Loucy (cell line): ENCODE measurements at regions not wholly inside any gene's neighbourhood (a gene's known extent, or its start where the extent isn't known, plus 50 kb on each side); places are given as distances from the start of the nearest gene placed in this dataset.

Experiments
- H2AFZ ChIP-seq: fragments of 200-600 bp; sonication (generic); 2 replicates; pipeline ENCODE4 v1.6.0; 2016; ENCODE audit warnings: antibody characterized with exemption, mild to moderate bottlenecking, low read length, moderate library complexity
- H3F3A ChIP-seq: fragments of 200-600 bp; 2 replicates; pipeline ENCODE4 v1.6.0; 2016; ENCODE audit warnings: antibody characterized with exemption, low read depth, mild to moderate bottlenecking
- H3K27me3 ChIP-seq: fragments of 200-600 bp; sonication (generic); 2 replicates; pipeline ENCODE4 v1.6.1; 2014; ENCODE audit warnings: low read length, mild to moderate bottlenecking; ENCODE audit not compliant: insufficient read depth, poor library complexity, severe bottlenecking
- H3K36me3 ChIP-seq: fragments of 200-600 bp; sonication (generic); 2 replicates; pipeline ENCODE4 v1.6.1; 2016; ENCODE audit warnings: low read length; ENCODE audit not compliant: insufficient read depth
- H3K4me1 ChIP-seq: fragments of 200-600 bp; sonication (generic); 2 replicates; pipeline ENCODE4 v1.5.1; 2014; ENCODE audit warnings: low read length, mild to moderate bottlenecking; ENCODE audit not compliant: insufficient read depth, poor library complexity, severe bottlenecking
- H3K4me2 ChIP-seq: fragments of 200-600 bp; sonication (generic); 2 replicates; pipeline ENCODE4 v1.6.0; 2014; ENCODE audit warnings: antibody characterized with exemption, low read length, low read depth, mild to moderate bottlenecking; ENCODE audit not compliant: poor library complexity, severe bottlenecking
- H3K4me3 ChIP-seq: fragments of 200-600 bp; sonication (generic); 2 replicates; pipeline ENCODE4 v1.5.1; 2014; ENCODE audit warnings: low read length, mild to moderate bottlenecking, mixed read lengths; ENCODE audit not compliant: poor library complexity, severe bottlenecking
- H3K79me2 ChIP-seq: fragments of 200-600 bp; sonication (generic); 2 replicates; pipeline ENCODE4 v1.6.1; 2014; ENCODE audit warnings: low read length; ENCODE audit not compliant: insufficient read depth
- H3K9ac ChIP-seq: fragments of 200-600 bp; sonication (generic); 2 replicates; pipeline ENCODE4 v1.6.0; 2014; ENCODE audit warnings: mild to moderate bottlenecking, low read depth, low read length, moderate library complexity; ENCODE audit not compliant: poor library complexity, severe bottlenecking
- H3K9me2 ChIP-seq: fragments of 200-600 bp; sonication (generic); replicated peaks from 2 replicates; pipeline ENCODE4 v1.6.1; 2016; ENCODE audit warnings: low read depth, low read length, mixed read lengths
- H3K9me3 ChIP-seq: fragments of 200-600 bp; sonication (generic); 2 replicates; pipeline ENCODE4 v1.6.1; 2014; ENCODE audit warnings: mild to moderate bottlenecking, antibody characterized with exemption, low read length, low read depth; ENCODE audit not compliant: insufficient read depth
- H4K20me1 ChIP-seq: fragments of 200-600 bp; sonication (generic); 2 replicates; pipeline ENCODE4 v1.6.0; 2014; ENCODE audit warnings: antibody characterized with exemption, low read length, mild to moderate bottlenecking; ENCODE audit not compliant: insufficient read depth, poor library complexity, severe bottlenecking
- CTCF ChIP-seq: fragments of 200-600 bp; sonication (generic); conservative IDR thresholded peaks from 2 replicates; pipeline ENCODE4 v1.5.1; 2014; ENCODE audit warnings: mild to moderate bottlenecking, antibody characterized with exemption, low read length
- EZH2phosphoT487 ChIP-seq: fragments of 200-600 bp; IDR thresholded peaks from 2 replicates; pipeline ENCODE4 v1.6.1; 2018; ENCODE audit warnings: antibody characterized with exemption, mild to moderate bottlenecking, moderate library complexity, borderline replicate concordance

- no peak overlapping the region for H3K4me2 ChIP-seq
- no peaks in the 10 kb centered on the region for H3K79me2 ChIP-seq
- H4K20me1 ChIP-seq = no peaks in the 10 kb centered on the region
- H3K36me3 ChIP-seq = no peaks in the 10 kb centered on the region
- H3K4me1 ChIP-seq = no peaks in the 10 kb centered on the region
- no peaks in the 10 kb centered on the region for H3K27me3 ChIP-seq
- no peaks in the 10 kb centered on the region for H3K9me2 ChIP-seq
- no peak for TF ChIP-seq EZH2phosphoT487
- TF ChIP-seq CTCF = no peak
- H2AFZ ChIP-seq = no peak overlapping the region
- no peak overlapping the region for H3K4me3 ChIP-seq
- H3K9ac ChIP-seq = no peak overlapping the region
- H3K9me3 ChIP-seq = no peaks in the 10 kb centered on the region
- no peaks in the 10 kb centered on the region for H3F3A ChIP-seq
Observed at GRCh38 chr2:102967451-102967850, 205.6 kb downstream of the TMEM182 start.

DNA sequence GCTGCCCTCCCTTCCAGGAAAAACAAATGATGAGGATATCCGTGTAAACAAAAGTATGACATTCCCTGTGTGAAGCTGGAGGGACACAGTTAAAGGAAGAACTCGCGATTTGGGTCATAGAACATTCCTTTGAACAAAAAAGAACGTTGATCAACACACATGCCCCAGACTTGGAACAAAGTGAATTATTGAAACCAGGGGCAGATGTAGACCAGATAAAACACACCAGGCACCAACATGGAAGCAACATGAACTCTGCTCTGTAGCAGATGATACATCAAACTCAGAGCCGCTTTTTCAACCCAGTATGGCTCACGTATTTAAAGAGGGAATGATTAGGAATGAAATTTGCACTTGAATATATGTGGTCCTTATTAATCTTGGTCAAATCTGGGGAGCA, 206.5 kb downstream of the TMEM182 start:
- Histone ChIP-seq H3K4me1 (no peaks in the 10 kb centered on the region), H3K36me3 (no peaks in the 10 kb centered on the region), H3K9ac (no peak overlapping the region), H3F3A (no peaks in the 10 kb centered on the region), H2AFZ (no peak overlapping the region), H3K79me2 (no peaks in the 10 kb centered on the region), H3K27me3 (no peaks in the 10 kb centered on the region), H3K4me3 (no peak overlapping the region), H3K9me2 (no peaks in the 10 kb centered on the region), H4K20me1 (no peaks in the 10 kb centered on the region), H3K9me3 (no peaks in the 10 kb centered on the region), H3K4me2 (no peak overlapping the region)
- TF ChIP-seq EZH2phosphoT487 = no peak

- Histone ChIP-seq H2AFZ (no peak overlapping the region), H3K27me3 (no peaks in the 10 kb centered on the region)
- no peak for TF ChIP-seq CTCF
- no peak for TF ChIP-seq EZH2phosphoT487
Observed at GRCh38 chr2:102971701-102972100, 209.9 kb downstream of the TMEM182 start.

More at GRCh38 chr2:102971701-102972100, 209.9 kb downstream of the TMEM182 start:
- no peaks in the 10 kb centered on the region for H3F3A ChIP-seq
- peaks cover 7% of the 10 kb centered on the region for H3K4me1 ChIP-seq
- no peaks in the 10 kb centered on the region for H3K79me2 ChIP-seq
- H3K4me3 ChIP-seq = no peak overlapping the region
- H3K4me2 ChIP-seq = no peak overlapping the region
- H3K36me3 ChIP-seq = no peaks in the 10 kb centered on the region
- H3K9me2 ChIP-seq = no peaks in the 10 kb centered on the region
- no peaks in the 10 kb centered on the region for H3K9me3 ChIP-seq
- no peaks in the 10 kb centered on the region for H4K20me1 ChIP-seq
- no peak overlapping the region for H3K9ac ChIP-seq
